Right cardiac atrium (tissue), 5 donors: ENCODE measurements at regions not wholly inside any gene's neighbourhood (a gene's known extent, or its start where the extent isn't known, plus 50 kb on each side); places are given as distances from the start of the nearest gene placed in this dataset.

Source experiments
- ATAC-seq, 2 donors: fragments of 200-7000 bp; cut with Tn5 transposase; one replicate each; pipeline versions ENCODE4 v1.8.0 to v1.9.1; 2020; ENCODE audit warnings: moderate library complexity in 2 of 2, mild to moderate bottlenecking in 1 of 2
- DNase-seq, 3 donors: peaks; one replicate each; pipeline ENCODE4 v3.0.0-alpha.2; 2020
- H3K27ac ChIP-seq: one replicate; pipeline ENCODE4 v1.5.1; 2013; ENCODE audit warnings: mild to moderate bottlenecking, low read length, control low read depth, moderate library complexity
- H3K27me3 ChIP-seq: one replicate; pipeline ENCODE4 v1.6.1; 2013; ENCODE audit not compliant: control insufficient read depth, insufficient read depth
- H3K4me1 ChIP-seq: one replicate; pipeline ENCODE4 v1.6.1; 2013; ENCODE audit warnings: low read length; ENCODE audit not compliant: control insufficient read depth, insufficient read depth
- H3K4me3 ChIP-seq: one replicate; pipeline ENCODE4 v1.5.1; 2013; ENCODE audit warnings: low read length, control low read depth
- H3K9me3 ChIP-seq: one replicate; pipeline ENCODE4 v1.6.1; 2013; ENCODE audit warnings: low read length; ENCODE audit not compliant: control insufficient read depth
- WGBS: extraction: QIAGEN DNeasy Blood & Tissue Kit; methylation state at CpG from one replicate; pipeline ENCODE4 v1.1.7; 2013; 5-methylcytosine and 5-hydroxymethylcytosine counted together
- intact Hi-C, 4 donors: fragments of 100-400 bp; cut with DNase I; formaldehyde crosslinking; loops; one replicate each; pipeline versions ENCODE4 v1.11.0 to v1.14.0; 2022 to 2023
- donor health status: healthy with polysubstance abuse.
- donor health status: DM: no; HTN: yes; CAD: no.
- donor health status: DM: no; HTN: no; CAD: no.
- donor health status: DM: no; HTN: yes; CAD: no; lungs with severe emphysema.
- donor health status: DM: yes; HTN: yes; CAD: no.

GRCh38 chr2:204339212-204339715 lies 206.0 kb upstream of the PARD3B start:
- no peak overlapping the region for H3K27ac ChIP-seq

DNA sequence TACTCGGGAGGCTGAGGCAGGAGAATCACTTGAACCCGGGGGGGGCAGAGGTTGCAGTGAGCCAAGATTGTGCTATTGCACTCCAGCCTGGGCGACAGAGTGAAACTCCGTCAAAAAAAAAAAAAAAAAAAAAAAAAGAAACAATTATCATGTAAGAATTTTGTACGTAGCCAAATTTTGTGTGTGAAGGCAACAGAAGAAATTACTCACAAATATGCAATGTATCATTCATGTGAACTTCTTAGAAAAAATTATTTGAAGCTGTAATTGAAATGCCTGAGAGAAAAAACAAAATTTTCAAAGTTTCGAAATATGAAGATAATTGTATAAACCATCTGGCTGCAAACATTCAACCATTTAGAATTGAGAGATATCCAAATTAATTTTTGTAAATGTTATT lies 204.8 kb upstream of the PARD3B start:
- WGBS: 67% methylated on average over 6 of the region's 6 CpGs
- no peaks in the 10 kb centered on the region for H3K27me3 ChIP-seq
- intact Hi-C loops: no loop called here
- ATAC-seq (no peak), DNase-seq (no peak)
- H3K4me1 ChIP-seq: no peaks in the 10 kb centered on the region
- no peak overlapping the region for H3K27ac ChIP-seq
- no peaks in the 10 kb centered on the region for H3K9me3 ChIP-seq
- H3K4me3 ChIP-seq: no peak overlapping the region

More at GRCh38 chr2:204339212-204339715, 206.0 kb upstream of the PARD3B start:
- no peak overlapping the region for H3K4me3 ChIP-seq
- DNase-seq (no peak), ATAC-seq (no peak)
- intact Hi-C loops: no loop called here
- no peaks in the 10 kb centered on the region for H3K4me1 ChIP-seq
- no peaks in the 10 kb centered on the region for H3K27me3 ChIP-seq
- H3K9me3 ChIP-seq: no peaks in the 10 kb centered on the region
- 92% methylated on average over 3 of the region's 3 CpGs for WGBS

DNA sequence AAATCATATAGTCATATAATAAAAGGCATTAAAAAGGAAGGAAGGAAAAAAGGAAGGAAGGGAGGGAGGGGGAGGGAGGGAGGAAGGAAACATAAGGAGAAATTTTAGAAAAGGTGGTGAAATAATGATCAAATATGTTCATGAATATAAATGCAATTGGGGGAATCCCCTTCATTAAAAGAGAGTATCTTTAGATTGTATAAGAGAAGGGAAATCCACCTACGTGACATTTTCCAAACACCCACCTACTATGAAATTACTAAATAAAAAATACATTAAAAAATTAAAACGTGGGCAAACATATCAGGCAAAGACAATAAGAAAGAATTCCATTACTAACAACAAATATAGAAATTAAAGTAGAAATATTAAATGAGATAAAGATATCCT lies 203.4 kb upstream of the PARD3B start:
- H3K27me3 ChIP-seq: no peaks in the 10 kb centered on the region
- H3K9me3 ChIP-seq: no peaks in the 10 kb centered on the region
- ATAC-seq (no peak), DNase-seq (no peak)
- intact Hi-C loops: no loop called here
- 82% methylated on average over 2 of the region's 2 CpGs for WGBS
- no peak overlapping the region for H3K27ac ChIP-seq
- no peaks in the 10 kb centered on the region for H3K4me1 ChIP-seq
- no peak overlapping the region for H3K4me3 ChIP-seq

GRCh38 chr2:204343685-204344084 lies 201.6 kb upstream of the PARD3B start:
- no peak for ATAC-seq
- Histone ChIP-seq H3K27me3 (no peaks in the 10 kb centered on the region), H3K27ac (no peak overlapping the region), H3K9me3 (no peaks in the 10 kb centered on the region), H3K4me1 (no peaks in the 10 kb centered on the region), H3K4me3 (no peak overlapping the region)
- intact Hi-C loops: no loop called here
- DNase-seq: no peak
- 97% methylated on average over 2 of the region's 2 CpGs for WGBS

- H3K9me3 ChIP-seq: no peaks in the 10 kb centered on the region
- H3K4me3 ChIP-seq: no peak overlapping the region
- H3K27ac ChIP-seq: no peak overlapping the region
- H3K27me3 ChIP-seq: no peaks in the 10 kb centered on the region
- H3K4me1 ChIP-seq: no peaks in the 10 kb centered on the region
- ATAC-seq: no peak
- no peak for DNase-seq
- intact Hi-C loops: no loop called here
- WGBS: 79% methylated on average over 2 of the region's 2 CpGs
Observed at GRCh38 chr2:204344119-204344518, 201.2 kb upstream of the PARD3B start.

DNA sequence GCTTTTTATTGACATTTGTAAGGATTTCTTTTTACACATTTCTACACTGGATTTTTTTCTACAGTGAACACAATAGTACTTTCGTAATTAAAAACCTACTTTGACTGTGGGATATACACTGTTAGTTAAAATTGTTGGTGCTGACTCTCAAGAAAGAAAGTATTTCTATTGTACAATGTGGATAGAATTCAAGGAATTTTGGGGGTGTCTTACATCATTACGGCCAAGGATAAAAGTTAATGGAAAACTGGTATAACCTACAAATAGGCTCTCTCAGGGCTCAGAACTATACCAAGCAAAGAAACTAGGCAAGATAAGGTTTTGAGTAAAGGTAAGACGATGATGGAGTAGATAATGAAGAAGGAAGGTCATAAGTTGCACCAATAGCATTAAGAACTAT lies 198.4 kb upstream of the PARD3B start:
- H3K9me3 ChIP-seq: no peaks in the 10 kb centered on the region
- no peak overlapping the region for H3K27ac ChIP-seq
- WGBS: 87% methylated on average over 3 of the region's 3 CpGs
- H3K4me1 ChIP-seq: no peaks in the 10 kb centered on the region
- no peaks in the 10 kb centered on the region for H3K27me3 ChIP-seq
- intact Hi-C loops: no loop called here
- ATAC-seq: no peak
- no peak overlapping the region for H3K4me3 ChIP-seq
- DNase-seq: no peak

DNA sequence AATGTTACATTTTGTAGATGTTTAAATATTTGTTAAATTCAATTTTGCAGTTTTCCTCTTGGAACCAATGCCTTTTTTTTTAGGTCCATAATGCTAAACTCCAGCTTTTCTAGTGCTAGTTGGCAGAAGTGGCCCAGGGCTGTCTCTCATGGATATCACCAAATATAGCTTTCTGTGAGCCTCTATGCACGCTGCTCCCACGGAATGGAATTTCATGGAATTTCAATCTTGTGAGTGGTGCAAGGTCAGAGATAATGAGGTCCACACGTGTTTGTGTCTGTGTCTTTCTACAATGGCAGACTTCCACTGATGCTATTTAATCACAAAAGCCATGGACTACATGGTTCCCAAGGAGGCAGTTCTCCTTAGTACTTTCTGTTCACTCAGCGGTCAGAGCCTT lies 191.5 kb upstream of the PARD3B start:
- H3K4me3 ChIP-seq: no peak overlapping the region
- WGBS: 47% methylated on average over 4 of the region's 4 CpGs
- no peak overlapping the region for H3K27ac ChIP-seq
- ATAC-seq (peak in 1 of 2 donors; percentile 50), DNase-seq (no peak)
- intact Hi-C loops: no loop called here
- H3K4me1 ChIP-seq: peaks cover 5% of the 10 kb centered on the region
- H3K27me3 ChIP-seq: no peaks in the 10 kb centered on the region
- no peaks in the 10 kb centered on the region for H3K9me3 ChIP-seq

DNA sequence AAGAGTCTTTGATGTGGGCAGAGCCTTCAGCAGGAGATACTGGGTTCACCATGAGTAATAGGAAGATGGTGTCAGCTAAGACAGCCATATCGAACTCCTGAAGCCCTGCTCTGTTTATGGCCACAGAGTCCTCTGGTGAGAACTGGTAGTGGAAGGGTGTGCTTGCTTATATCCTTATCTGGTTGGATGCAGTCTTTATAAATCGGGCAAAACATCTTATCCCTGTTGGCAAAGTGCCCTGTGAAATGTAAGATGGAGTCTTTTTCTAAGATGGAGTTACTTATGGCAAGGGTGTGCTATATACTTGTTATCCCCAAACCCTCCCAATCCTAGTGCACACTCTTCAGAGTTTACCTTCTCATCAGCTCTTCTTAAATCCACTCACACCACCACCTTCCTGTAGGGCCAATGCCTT lies 190.8 kb upstream of the PARD3B start:
- no peak overlapping the region for H3K4me3 ChIP-seq
- H3K27ac ChIP-seq: no peak overlapping the region
- WGBS: 73% methylated on average over 2 of the region's 2 CpGs
- intact Hi-C loops: no loop called here
- H3K9me3 ChIP-seq: no peaks in the 10 kb centered on the region
- DNase-seq: no peak
- no peaks in the 10 kb centered on the region for H3K27me3 ChIP-seq
- no peak for ATAC-seq
- peaks cover 5% of the 10 kb centered on the region for H3K4me1 ChIP-seq

DNA sequence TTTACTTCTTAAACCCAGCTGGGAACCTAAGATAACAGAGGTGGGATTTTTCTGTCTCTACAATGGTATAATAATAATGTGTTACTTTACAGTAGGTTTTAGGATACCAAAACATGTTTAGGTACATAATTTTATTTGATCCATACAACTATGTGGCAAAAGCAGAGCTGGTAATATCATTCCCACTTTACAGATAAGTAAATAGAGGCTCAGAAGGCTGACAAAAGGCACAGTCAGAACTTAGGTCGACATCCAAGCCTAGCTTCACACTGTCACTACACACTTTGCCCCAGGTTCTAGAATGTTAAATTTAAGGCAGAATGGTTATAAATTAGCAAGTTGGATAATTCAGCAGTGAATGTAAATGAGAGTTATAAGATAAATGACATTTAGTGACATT lies 189.6 kb upstream of the PARD3B start:
- DNase-seq (no peak), ATAC-seq (no peak)
- intact Hi-C loops: no loop called here
- peaks cover 5% of the 10 kb centered on the region for H3K4me1 ChIP-seq
- H3K4me3 ChIP-seq: no peak overlapping the region
- H3K27ac ChIP-seq: no peak overlapping the region
- no peaks in the 10 kb centered on the region for H3K27me3 ChIP-seq
- WGBS: 86% methylated on average over 1 of the region's 1 CpG
- no peaks in the 10 kb centered on the region for H3K9me3 ChIP-seq

DNA sequence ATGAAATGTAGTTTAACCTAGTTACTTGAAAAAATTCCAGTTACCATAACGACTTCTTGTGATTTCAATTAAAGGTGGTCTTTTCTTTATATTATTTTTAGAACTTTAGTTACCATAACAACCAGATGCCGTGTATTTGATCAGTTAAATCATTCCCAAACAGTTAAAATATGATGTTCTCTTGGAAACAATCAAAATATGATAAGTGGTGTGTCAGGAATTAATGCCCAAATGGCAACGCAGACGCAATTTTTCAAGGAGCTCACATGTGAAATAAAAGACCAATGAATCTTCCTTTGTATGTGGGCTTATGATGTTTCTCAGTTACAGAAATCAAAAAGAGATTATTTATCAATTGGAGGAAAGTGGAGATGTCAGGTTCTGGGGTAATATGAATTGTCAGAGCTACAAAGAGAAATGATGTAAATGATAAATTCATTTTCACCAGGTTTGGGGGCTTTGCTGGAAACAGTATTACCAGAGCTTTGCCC lies 189.1 kb upstream of the PARD3B start:
- DNase-seq (no peak), ATAC-seq (no peak)
- peaks cover 5% of the 10 kb centered on the region for H3K4me1 ChIP-seq
- intact Hi-C loops: no loop called here
- no peaks in the 10 kb centered on the region for H3K27me3 ChIP-seq
- WGBS: 73% methylated on average over 4 of the region's 4 CpGs
- no peak overlapping the region for H3K4me3 ChIP-seq
- H3K27ac ChIP-seq: no peak overlapping the region
- no peaks in the 10 kb centered on the region for H3K9me3 ChIP-seq

DNA sequence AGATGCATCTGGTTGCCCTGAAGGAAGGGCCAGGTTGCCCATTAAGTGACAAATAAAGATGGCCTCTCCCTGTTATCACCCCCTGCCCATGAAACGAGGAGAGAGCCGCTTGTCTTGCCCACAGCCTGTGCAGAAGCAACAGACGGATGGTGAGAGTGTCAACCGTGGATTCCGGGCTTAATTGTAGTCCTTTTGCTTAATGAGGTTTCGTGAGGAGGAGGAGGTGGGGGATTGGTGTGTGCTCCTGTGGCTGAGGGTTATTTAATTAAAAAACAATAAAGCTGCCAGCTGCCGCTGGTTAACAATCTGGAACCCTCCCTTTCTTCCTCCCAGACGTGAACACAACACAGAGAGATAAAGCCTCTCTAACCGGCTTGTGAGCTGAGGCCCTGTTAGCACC lies 188.0 kb upstream of the PARD3B start:
- DNase-seq (no peak), ATAC-seq (no peak)
- intact Hi-C loops: no loop called here
- no peak overlapping the region for H3K4me3 ChIP-seq
- no peaks in the 10 kb centered on the region for H3K27me3 ChIP-seq
- H3K27ac ChIP-seq: no peak overlapping the region
- no peaks in the 10 kb centered on the region for H3K9me3 ChIP-seq
- H3K4me1 ChIP-seq: peaks cover 5% of the 10 kb centered on the region
- WGBS: 88% methylated on average over 9 of the region's 9 CpGs

DNA sequence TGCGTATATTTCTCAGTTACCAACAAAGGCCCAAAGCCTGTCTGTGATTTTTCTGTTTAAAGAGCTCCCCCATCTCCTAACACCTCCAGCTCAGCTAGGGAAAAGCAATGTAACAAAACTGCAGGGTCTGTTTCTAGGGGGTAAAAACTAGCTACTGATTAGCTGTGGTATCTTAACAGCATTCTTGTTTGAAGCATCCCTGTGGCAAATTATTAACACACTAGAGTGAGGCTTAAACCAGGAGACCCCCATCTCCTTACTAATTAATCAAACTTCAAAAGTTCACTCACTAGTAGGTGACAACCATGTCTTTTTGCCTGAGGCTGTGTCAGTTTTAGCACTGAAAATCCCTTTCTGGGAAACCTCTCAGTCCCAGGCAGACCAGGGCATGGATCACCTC lies 186.2 kb upstream of the PARD3B start:
- intact Hi-C loops: no loop called here
- H3K4me1 ChIP-seq: peaks cover 2% of the 10 kb centered on the region
- no peak overlapping the region for H3K27ac ChIP-seq
- DNase-seq: no peak
- ATAC-seq: no peak
- 96% methylated on average over 1 of the region's 1 CpG for WGBS
- H3K4me3 ChIP-seq: no peak overlapping the region
- no peaks in the 10 kb centered on the region for H3K27me3 ChIP-seq
- H3K9me3 ChIP-seq: no peaks in the 10 kb centered on the region
